GM12874 (cell line): ENCODE measurements at regions not wholly inside any gene's neighbourhood (a gene's known extent, or its start where the extent isn't known, plus 50 kb on each side); places are given as distances from the start of the nearest gene placed in this dataset.

Experiments used
- TF ChIP-seq, protein P1 (sequence below): IDR thresholded peaks from 2 replicates; pipeline ENCODE4 v1.5.1; 2011; ENCODE audit warnings: low read depth, mild to moderate bottlenecking, control low read depth, low read length, moderate library complexity; ENCODE audit not compliant: insufficient read depth

DNA sequence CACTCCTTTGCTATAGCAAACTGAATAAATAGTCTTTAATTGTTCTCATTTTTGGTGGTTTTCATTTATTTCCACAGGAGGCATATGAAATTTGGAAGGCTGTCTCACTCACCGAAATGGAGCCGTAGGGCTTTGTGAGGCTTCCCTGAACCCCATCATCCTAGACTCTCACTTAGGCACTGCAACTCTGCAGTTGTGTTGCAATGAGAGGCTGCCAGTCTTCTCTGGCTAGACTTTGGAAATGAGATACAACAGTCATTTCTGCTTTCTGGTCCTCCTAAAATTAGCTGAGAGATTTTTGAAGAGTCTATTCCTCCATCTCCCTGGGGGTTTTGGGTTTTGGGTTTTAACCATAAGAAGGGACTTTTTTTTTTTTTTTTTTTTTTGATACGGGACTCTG, 146.5 kb downstream of the SH3BGRL start:
- TF ChIP-seq, protein P1, sequence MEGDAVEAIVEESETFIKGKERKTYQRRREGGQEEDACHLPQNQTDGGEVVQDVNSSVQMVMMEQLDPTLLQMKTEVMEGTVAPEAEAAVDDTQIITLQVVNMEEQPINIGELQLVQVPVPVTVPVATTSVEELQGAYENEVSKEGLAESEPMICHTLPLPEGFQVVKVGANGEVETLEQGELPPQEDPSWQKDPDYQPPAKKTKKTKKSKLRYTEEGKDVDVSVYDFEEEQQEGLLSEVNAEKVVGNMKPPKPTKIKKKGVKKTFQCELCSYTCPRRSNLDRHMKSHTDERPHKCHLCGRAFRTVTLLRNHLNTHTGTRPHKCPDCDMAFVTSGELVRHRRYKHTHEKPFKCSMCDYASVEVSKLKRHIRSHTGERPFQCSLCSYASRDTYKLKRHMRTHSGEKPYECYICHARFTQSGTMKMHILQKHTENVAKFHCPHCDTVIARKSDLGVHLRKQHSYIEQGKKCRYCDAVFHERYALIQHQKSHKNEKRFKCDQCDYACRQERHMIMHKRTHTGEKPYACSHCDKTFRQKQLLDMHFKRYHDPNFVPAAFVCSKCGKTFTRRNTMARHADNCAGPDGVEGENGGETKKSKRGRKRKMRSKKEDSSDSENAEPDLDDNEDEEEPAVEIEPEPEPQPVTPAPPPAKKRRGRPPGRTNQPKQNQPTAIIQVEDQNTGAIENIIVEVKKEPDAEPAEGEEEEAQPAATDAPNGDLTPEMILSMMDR = no peak

DNA sequence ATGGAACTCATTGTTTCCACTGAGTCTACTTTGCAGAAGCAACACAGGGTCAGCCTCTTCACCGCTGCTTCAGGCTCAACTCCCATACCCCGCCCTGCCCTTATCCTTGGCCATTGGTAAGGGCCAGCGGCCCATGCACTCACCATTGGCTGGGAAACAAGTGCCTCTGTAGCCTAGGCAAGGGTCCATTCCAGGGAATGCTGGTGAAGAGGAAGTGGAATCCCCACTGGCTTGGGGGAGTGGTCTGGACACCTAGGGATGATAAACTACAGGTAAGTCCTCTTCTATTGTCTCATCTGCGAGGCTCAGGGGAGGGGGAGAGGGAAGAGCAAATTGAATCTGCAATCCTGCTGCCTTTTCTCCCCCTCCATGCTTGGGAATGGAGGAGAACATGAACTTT, 153.1 kb downstream of the SH3BGRL start:
- TF ChIP-seq, protein P1 = no peak

DNA sequence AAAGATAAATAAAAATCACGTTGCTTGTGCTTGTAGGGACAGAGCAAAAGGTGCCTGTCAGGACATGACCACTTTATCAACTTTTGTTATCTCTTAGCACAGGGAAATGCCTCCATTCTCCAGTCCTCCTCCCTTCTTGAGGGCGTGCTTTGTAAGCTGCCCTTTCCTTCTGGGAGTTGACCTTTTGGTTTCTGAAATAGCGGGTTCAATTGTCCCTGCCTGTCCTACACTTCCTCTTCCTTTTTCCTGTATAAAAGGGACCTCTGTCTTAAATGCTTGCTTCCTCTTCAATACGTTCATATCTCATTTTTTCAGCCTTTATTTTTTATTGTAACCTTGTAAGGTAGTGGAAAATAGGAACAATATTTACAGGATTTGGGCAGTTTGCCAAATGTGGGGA, 153.5 kb downstream of the SH3BGRL start:
- TF ChIP-seq, protein P1 = no peak

DNA sequence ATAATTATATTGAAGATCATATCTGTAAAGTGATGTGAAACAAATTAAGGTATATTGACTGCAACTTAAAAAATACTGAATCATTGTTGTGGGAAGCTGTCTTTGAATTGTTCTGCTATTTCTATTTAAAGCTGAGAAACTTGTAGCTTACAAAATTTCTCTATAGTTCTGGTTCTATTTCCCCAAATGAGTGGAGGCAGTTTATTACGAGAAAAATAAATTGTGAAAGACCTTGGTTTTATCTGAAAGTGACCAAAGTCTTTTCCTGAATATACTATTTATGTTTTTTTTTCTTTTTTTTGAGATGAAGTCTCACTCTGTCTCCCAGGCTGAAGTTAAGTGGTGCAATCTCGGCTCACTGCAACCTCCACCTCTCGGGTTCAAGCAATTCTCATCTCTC, 165.4 kb downstream of the SH3BGRL start:
- TF ChIP-seq, protein P1 = no peak

DNA sequence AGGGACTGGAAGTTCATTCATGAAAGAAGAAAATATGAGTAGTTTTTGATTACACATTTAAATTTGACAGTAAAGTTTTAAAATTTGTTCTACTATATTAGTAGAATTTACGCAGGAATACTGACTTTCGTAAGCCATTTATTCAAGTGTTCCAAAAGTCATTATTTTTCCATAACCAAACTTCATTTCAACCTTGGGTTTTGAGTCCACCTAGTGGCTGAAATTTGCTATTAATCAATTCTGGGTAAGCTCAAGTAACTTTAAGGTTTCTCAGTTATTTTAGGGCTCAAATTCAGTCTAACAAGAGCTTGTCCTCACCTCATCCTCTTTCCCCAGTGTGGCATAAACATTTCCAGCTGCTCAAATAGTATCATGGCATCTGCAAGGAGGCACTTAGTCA, 175.4 kb downstream of the SH3BGRL start:
- TF ChIP-seq, protein P1 = peak; percentile 8; the same call in 1 of the 2 replicates

DNA sequence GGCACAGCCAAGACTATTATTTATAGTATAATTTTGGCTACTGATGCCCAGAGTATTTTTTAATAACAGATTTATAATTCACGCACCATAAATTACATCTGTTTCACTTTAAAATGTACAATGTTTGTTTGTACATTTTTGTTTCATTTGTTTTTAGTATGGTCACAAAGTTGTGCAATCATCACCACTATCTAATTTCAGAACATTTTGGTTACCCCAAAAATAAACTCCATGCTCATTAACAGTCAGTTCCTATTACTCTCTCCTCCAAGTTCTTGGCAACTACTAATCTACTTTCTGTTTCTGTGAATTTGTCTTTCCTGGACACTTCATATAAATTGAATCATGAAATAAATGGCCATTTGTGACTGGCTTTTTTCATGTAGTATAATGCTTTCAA, 176.7 kb downstream of the SH3BGRL start:
- TF ChIP-seq, protein P1 = no peak

DNA sequence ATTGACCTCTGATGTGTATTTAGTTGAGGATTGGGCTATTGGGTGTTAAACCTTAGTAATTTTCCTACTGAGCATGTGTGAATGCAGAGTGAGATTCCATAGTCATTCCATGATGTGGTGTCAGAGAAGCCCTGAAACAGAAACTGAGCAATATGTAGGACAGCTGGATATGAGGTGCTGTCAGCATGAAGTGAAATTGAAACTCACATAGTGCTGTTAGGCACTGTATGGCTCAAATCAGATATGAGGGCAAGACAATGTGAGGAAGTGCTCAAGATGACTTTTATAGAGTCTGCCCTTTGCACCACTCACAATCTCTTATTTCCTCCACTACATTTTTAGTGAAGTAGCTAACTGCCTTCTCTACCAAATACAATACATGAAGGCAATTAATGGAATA, 188.3 kb downstream of the SH3BGRL start:
- TF ChIP-seq, protein P1 = no peak

DNA sequence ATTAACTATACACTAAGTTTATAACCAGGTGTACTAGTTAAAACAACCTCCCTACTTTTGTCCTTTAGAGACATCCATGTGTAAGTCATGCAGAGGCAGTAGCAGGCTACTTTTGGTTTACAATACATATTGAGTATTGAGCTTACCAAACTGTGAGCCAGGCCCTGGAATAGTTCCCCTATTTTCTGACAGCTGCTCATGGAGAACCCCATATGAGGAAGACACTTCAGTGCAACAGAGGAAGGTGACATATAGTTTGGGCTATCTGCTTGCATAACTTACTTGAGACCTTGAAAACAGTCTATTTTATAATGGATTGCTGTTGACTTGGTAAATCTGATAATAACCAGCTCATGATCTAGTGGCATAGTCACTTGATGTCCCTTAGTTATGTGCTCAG, 190.5 kb downstream of the SH3BGRL start:
- TF ChIP-seq, protein P1 = no peak
